ENCODE measurements at regions not wholly inside any gene's neighbourhood (a gene's known extent, or its start where the extent isn't known, plus 50 kb on each side); places are given as distances from the start of the nearest gene placed in this dataset.
"Not testable (repeated sequence)": the region's sequence is repeated elsewhere in the genome, so short reads cannot be mapped to it uniquely, and the experiment has no call there.

GRCh38 chr3:176628101-176628639 is 569.1 kb downstream of the TBL1XR1 start:
- no peak for DNase-seq (ENCODE audit: low spot score)

- DNase-seq (ENCODE audit: low spot score): no peak
Measured at GRCh38 chr3:176623468-176624150, 573.7 kb downstream of the TBL1XR1 start.

GRCh38 chr3:176619833-176620232 is 577.4 kb downstream of the TBL1XR1 start:
- DNase-seq (ENCODE audit: low spot score): no peak

- DNase-seq (ENCODE audit: low spot score): no peak
Measured at GRCh38 chr3:176615826-176616225, 581.5 kb downstream of the TBL1XR1 start.

- no peak for DNase-seq (ENCODE audit: low spot score)
Measured at GRCh38 chr3:176611703-176612102, 585.6 kb downstream of the TBL1XR1 start.

- DNase-seq (ENCODE audit: low spot score): no peak
Measured at GRCh38 chr3:176609361-176609760, 587.9 kb downstream of the TBL1XR1 start.

- not testable (repeated sequence) for DNase-seq (ENCODE audit: low spot score)
Measured at GRCh38 chr3:176605553-176605952, 591.7 kb downstream of the TBL1XR1 start.

GRCh38 chr3:176595307-176595706 is 602.0 kb downstream of the TBL1XR1 start:
- no peak for DNase-seq (ENCODE audit: low spot score)

GRCh38 chr3:176590722-176591121 is 606.6 kb downstream of the TBL1XR1 start:
- DNase-seq (ENCODE audit: low spot score): no peak

GRCh38 chr3:176587089-176587488 is 610.2 kb downstream of the TBL1XR1 start:
- DNase-seq (ENCODE audit: low spot score): no peak

GRCh38 chr3:176584413-176585176 is 612.7 kb downstream of the TBL1XR1 start:
- no peak for DNase-seq (ENCODE audit: low spot score)

- DNase-seq (ENCODE audit: low spot score): no peak
Measured at GRCh38 chr3:176583956-176584355, 613.3 kb downstream of the TBL1XR1 start.

GRCh38 chr3:176581589-176581988 is 615.7 kb downstream of the TBL1XR1 start:
- no peak for DNase-seq (ENCODE audit: low spot score)

- no peak for DNase-seq (ENCODE audit: low spot score)
Measured at GRCh38 chr3:176579711-176580185, 617.5 kb downstream of the TBL1XR1 start.

GRCh38 chr3:176578316-176578715 is 619.0 kb downstream of the TBL1XR1 start:
- no peak for DNase-seq (ENCODE audit: low spot score)

GRCh38 chr3:176577447-176577846 is 619.8 kb downstream of the TBL1XR1 start:
- DNase-seq (ENCODE audit: low spot score): no peak

- DNase-seq (ENCODE audit: low spot score): no peak
Measured at GRCh38 chr3:176574786-176575185, 622.5 kb downstream of the TBL1XR1 start.

- DNase-seq (ENCODE audit: low spot score): no peak
Measured at GRCh38 chr3:176571926-176572325, 625.4 kb downstream of the TBL1XR1 start.

GRCh38 chr3:176570992-176571391 is 626.3 kb downstream of the TBL1XR1 start:
- no peak for DNase-seq (ENCODE audit: low spot score)

- DNase-seq (ENCODE audit: low spot score): no peak
Measured at GRCh38 chr3:176568189-176568588, 629.1 kb downstream of the TBL1XR1 start.

GRCh38 chr3:176566757-176567156 is 630.5 kb downstream of the TBL1XR1 start:
- DNase-seq (ENCODE audit: low spot score): no peak

- no peak for DNase-seq (ENCODE audit: low spot score)
Measured at GRCh38 chr3:176562331-176562730, 635.0 kb downstream of the TBL1XR1 start.

GRCh38 chr3:176561826-176562225 is 635.5 kb downstream of the TBL1XR1 start:
- no peak for DNase-seq (ENCODE audit: low spot score)

All from ureter (tissue), 1 donor.